Endothelial cell (in vitro differentiated cells): ENCODE measurements at regions not wholly inside any gene's neighbourhood (a gene's known extent, or its start where the extent isn't known, plus 50 kb on each side); places are given as distances from the start of the nearest gene placed in this dataset.

Experiments
- DNase-seq: peaks from one replicate; pipeline ENCODE4 v3.0.0; 2021; ENCODE audit warnings: low spot score
- H3K27ac Mint-ChIP-seq: one replicate; pipeline ENCODE4 v1.8.0; 2021; ENCODE audit warnings: mixed read lengths, inconsistent platforms; ENCODE audit not compliant: unreplicated experiment
- H3K27me3 Mint-ChIP-seq: one replicate; pipeline ENCODE4 v1.8.0; 2021; ENCODE audit warnings: mild to moderate bottlenecking, moderate library complexity, mixed read lengths, inconsistent platforms; ENCODE audit not compliant: unreplicated experiment
- H3K36me3 Mint-ChIP-seq: one replicate; pipeline ENCODE4 v1.8.0; 2021; ENCODE audit warnings: mild to moderate bottlenecking, low read depth, mixed read lengths, inconsistent platforms; ENCODE audit not compliant: unreplicated experiment
- H3K4me1 Mint-ChIP-seq: one replicate; pipeline ENCODE4 v1.8.0; 2021; ENCODE audit warnings: mild to moderate bottlenecking, mixed read lengths, inconsistent platforms; ENCODE audit not compliant: unreplicated experiment
- H3K4me3 Mint-ChIP-seq: one replicate; pipeline ENCODE4 v1.8.0; 2021; ENCODE audit warnings: mild to moderate bottlenecking, mixed read lengths, inconsistent platforms; ENCODE audit not compliant: unreplicated experiment
- H3K9me3 Mint-ChIP-seq: one replicate; pipeline ENCODE4 v1.8.0; 2021; ENCODE audit warnings: mixed read lengths, inconsistent platforms; ENCODE audit not compliant: unreplicated experiment
- TF ChIP-seq, protein P1 (sequence below): fragments of 200-600 bp; sonication (generic); IDR thresholded peaks from one replicate; pipeline ENCODE4 v1.5.0; 2021; ENCODE audit warnings: antibody characterized with exemption; ENCODE audit not compliant: unreplicated experiment

DNA sequence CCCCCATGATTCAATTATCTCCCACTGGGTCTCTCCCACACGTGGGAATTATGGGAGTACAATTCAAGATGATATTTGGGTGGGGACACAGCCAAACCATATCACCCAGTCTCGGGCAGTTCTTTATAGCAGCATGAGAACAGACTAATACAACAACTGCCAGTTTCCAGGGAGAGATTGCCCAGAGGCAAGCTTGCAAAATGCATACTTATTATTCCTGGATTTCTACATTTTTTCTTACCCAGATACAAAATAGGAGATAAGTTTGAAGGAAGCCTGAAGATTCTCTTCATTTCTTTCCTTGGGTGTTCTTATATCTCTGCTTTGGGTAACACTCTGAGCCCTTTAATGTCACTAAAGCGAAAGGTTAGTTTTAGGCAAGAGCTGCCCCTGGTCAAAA lies 691.2 kb downstream of the TAF11L14 start:
- H3K27ac Mint-ChIP-seq, result no peak overlapping the region
- no peak overlapping the region for H3K4me3 Mint-ChIP-seq
- H3K27me3 Mint-ChIP-seq, result peaks cover 2% of the 10 kb centered on the region
- H3K4me1 Mint-ChIP-seq, result no peaks in the 10 kb centered on the region
- no peaks in the 10 kb centered on the region for H3K9me3 Mint-ChIP-seq
- TF ChIP-seq, protein P1, sequence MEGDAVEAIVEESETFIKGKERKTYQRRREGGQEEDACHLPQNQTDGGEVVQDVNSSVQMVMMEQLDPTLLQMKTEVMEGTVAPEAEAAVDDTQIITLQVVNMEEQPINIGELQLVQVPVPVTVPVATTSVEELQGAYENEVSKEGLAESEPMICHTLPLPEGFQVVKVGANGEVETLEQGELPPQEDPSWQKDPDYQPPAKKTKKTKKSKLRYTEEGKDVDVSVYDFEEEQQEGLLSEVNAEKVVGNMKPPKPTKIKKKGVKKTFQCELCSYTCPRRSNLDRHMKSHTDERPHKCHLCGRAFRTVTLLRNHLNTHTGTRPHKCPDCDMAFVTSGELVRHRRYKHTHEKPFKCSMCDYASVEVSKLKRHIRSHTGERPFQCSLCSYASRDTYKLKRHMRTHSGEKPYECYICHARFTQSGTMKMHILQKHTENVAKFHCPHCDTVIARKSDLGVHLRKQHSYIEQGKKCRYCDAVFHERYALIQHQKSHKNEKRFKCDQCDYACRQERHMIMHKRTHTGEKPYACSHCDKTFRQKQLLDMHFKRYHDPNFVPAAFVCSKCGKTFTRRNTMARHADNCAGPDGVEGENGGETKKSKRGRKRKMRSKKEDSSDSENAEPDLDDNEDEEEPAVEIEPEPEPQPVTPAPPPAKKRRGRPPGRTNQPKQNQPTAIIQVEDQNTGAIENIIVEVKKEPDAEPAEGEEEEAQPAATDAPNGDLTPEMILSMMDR, result no peak
- DNase-seq, result no peak
- H3K36me3 Mint-ChIP-seq, result no peaks in the 10 kb centered on the region

DNA sequence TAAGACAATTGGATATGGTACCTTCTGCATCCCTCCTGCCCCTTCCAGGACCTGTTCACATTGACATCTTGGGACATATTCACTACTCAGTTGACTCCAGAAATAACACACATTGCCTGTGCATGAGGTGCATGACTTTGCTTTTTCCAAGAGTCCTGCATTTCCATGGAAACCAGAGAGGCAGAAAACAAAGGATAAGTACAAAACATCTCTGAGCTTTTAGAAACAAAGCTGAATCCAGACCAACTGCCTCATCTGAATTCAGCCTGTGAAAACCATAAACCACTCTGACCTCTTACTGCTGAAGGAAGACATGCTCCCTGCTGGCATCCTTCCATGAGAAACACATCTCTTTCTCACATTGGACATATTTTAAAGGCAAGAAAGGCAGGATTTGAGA lies 695.1 kb downstream of the TAF11L14 start:
- TF ChIP-seq, protein P1, result no peak
- no peak overlapping the region for H3K27ac Mint-ChIP-seq
- H3K4me3 Mint-ChIP-seq, result no peak overlapping the region
- H3K36me3 Mint-ChIP-seq, result no peaks in the 10 kb centered on the region
- no peaks in the 10 kb centered on the region for H3K4me1 Mint-ChIP-seq
- no peaks in the 10 kb centered on the region for H3K9me3 Mint-ChIP-seq
- no peak for DNase-seq
- no peaks in the 10 kb centered on the region for H3K27me3 Mint-ChIP-seq

DNA sequence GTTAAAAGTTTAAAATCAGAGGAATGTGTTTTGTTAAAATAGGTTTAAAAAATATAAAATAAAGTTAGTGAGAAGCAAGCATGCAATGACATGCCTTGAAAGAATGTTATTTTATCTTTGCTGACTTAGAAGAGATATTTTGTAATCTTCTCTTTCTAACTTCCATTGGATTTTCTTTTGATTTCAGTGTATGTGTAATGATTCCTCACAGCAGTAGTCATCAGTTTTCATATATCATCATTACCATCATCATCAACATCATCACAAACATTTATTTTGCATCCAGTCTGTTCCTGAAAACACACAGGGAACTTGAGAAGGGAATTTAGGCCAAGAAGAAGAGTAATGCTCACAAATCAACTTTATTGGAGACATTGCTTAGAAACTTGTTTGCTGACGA lies 699.6 kb downstream of the TAF11L14 start:
- Mint-ChIP-seq H3K4me3 (no peak overlapping the region), H3K27me3 (no peaks in the 10 kb centered on the region), H3K36me3 (no peaks in the 10 kb centered on the region), H3K4me1 (no peaks in the 10 kb centered on the region), H3K27ac (no peak overlapping the region), H3K9me3 (no peaks in the 10 kb centered on the region)
- TF ChIP-seq, protein P1, result no peak
- no peak for DNase-seq

DNA sequence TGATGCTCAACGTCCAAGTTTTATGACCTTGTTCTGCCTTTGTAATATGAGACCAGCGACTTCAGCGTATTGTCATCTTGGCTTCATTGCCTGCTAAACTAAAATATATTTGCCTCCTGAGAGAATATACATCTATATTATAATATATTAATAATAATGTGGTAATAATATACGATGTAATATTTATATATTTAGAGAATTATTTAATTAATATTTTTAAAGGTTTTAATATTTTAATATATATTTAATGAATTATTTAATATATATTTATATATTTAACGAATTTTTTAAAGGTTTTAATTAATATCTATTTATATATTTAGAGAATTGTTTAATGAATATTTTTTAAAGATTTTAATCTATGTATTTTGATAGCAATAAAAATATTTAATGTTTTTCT lies 700.7 kb downstream of the TAF11L14 start:
- no peaks in the 10 kb centered on the region for H3K36me3 Mint-ChIP-seq
- no peak overlapping the region for H3K27ac Mint-ChIP-seq
- TF ChIP-seq, protein P1, result no peak
- no peaks in the 10 kb centered on the region for H3K4me1 Mint-ChIP-seq
- no peak overlapping the region for H3K4me3 Mint-ChIP-seq
- H3K27me3 Mint-ChIP-seq, result no peaks in the 10 kb centered on the region
- no peaks in the 10 kb centered on the region for H3K9me3 Mint-ChIP-seq
- no peak for DNase-seq

- H3K9me3 Mint-ChIP-seq, result no peaks in the 10 kb centered on the region
- no peaks in the 10 kb centered on the region for H3K27me3 Mint-ChIP-seq
- TF ChIP-seq, protein P1, result peak; percentile 15
- H3K27ac Mint-ChIP-seq, result no peak overlapping the region
- H3K36me3 Mint-ChIP-seq, result no peaks in the 10 kb centered on the region
- H3K4me1 Mint-ChIP-seq, result no peaks in the 10 kb centered on the region
- no peak for DNase-seq
- H3K4me3 Mint-ChIP-seq, result no peak overlapping the region
These were observed 720.6 kb downstream of the TAF11L14 start for GRCh38 chr5:18354828-18355227.
